GM19455 (cell line): ENCODE measurements at regions not wholly inside any gene's neighbourhood (a gene's known extent, or its start where the extent isn't known, plus 50 kb on each side); places are given as distances from the start of the nearest gene placed in this dataset.
"Not testable (repeated sequence)": the region's sequence is repeated elsewhere in the genome, so short reads cannot be mapped to it uniquely, and the experiment has no call there.

ENCODE experiments used
- ATAC-seq: cut with Tn5 transposase; IDR thresholded peaks from one replicate; pipeline ENCODE4 v1.9.1; 2021; ENCODE audit not compliant: unreplicated experiment

- ATAC-seq = no peak
Observed at GRCh38 chr13:39931505-39931904, 276.0 kb downstream of the COG6 start.

DNA sequence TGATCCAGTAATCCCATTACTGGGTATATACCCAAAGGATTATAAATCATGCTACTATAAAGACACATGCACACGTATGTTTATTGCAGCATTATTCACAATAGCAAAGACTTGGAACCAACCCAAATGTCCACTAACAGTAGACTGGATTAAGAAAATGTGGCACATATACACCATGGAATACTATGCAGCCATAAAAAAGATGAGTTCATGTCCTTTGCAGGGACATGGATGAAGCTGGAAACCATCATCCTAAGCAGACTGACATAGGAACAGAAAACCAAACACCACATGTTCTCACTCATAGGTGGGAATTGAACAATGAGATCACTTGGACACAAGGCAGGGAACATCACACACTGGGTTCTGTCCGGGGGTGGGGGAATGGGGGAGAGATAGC lies 277.1 kb downstream of the COG6 start:
- ATAC-seq = not testable (repeated sequence)

- ATAC-seq = no peak
Observed at GRCh38 chr13:39935155-39935554, 279.7 kb downstream of the COG6 start.

GRCh38 chr13:39938596-39938995 lies 283.1 kb downstream of the COG6 start:
- ATAC-seq = no peak

GRCh38 chr13:39941236-39941635 lies 285.8 kb downstream of the COG6 start:
- no peak for ATAC-seq

GRCh38 chr13:39941911-39942551 lies 286.6 kb downstream of the COG6 start:
- no peak for ATAC-seq

- peak; percentile 93 for ATAC-seq
Observed at GRCh38 chr13:39942552-39943273, 287.3 kb downstream of the COG6 start.

- no peak for ATAC-seq
Observed at GRCh38 chr13:39943711-39944110, 288.2 kb downstream of the COG6 start.

DNA sequence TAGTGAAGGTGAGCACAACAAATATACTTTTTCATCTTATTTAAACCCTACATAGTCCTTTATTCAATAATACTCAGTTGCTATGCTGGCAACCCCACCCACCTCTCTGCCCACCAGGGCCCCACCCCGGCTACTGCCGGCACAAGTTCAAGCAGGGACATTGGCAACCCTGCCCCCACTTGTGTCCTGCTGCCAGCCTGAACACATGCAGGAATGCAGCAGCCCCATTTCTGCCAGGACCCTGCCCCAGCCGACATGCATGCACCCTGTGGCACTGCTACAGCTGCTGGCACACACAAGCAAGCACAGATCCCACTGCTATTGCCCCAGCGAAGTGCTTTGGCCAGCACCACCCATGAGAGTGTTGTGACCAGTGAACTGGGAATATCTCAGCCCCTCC lies 289.8 kb downstream of the COG6 start:
- no peak for ATAC-seq

DNA sequence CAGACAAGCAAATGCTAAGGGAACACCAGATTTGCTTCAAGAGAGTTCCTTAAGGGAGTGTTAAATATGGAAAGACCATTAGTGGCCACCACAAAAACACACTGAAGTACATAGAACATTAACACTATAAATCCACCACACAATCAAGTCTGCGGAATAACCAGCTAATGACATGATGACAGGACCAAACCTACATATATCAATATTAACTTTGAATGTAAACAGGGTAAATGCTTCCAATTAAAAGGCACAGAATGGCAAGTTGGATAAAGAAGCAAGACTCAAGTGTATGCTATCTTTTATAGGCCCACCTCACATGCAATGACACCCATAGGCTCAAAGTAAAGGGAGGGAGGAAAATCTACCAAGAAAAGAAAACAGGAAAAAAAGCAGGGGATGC lies 291.3 kb downstream of the COG6 start:
- ATAC-seq = no peak

DNA sequence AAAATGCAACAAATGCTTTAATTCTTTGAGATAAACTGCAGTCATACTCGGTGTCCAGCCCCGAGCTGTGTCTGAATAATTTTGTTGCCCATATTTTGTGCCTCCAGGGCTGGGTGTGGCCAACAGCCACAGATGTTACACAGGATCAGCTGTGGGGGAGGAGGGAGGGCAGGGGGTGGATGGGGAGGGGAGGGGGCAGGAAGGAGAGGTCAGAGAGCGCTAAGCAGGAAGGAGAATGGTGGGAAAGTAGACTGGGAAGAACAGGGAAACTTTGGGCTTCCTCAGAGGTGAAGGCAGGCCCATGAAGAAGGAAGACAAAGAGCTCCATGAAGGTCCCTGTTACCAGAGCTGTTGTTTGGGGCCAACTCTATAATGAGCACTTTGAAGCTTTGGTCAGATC lies 295.8 kb downstream of the COG6 start:
- no peak for ATAC-seq

DNA sequence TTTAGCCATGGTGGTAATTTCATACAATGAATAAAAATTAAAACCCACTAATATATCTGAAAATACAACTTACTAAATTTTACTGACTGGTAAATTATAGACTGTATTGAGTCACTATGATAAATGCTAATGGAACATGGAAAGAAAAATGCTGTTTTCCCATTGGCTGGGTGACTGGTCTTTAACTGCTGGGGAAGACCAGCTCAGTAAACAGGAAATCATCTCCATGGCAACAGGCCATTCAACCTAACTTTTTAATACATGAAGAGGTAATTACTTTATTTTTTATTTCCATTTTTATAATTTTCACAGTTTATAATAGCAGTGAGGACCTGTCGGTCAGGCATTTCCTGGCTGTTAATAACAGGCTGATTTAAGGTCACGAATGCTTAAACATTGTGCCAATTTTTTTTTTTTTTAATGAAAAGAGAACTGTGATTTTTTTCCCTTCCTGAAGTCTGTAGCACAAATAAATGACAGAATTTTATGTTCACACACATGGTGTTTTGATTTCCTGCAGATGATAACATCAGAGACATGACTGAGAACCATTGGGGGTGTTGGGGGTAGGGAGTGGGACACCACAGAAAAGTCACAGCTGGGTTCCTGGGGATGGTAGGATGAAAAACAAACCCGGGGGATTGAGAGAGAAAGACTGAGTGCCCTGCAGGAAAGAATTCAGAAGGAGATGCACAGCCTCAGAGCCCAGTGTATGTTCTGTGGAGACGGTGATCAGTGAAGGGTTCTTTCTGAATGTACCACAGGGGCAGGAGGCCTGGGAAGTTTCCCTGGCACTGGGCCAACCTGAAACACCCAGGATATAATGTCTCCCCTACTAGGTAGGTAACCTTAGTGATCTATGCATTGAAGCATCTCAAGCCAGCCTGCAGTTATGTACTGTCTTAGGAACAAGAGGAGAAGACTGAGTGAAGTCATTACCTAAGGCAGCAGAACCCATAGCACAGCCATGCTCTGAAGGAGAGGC lies 297.1 kb downstream of the COG6 start:
- ATAC-seq = no peak

GRCh38 chr13:39954476-39954875 lies 299.0 kb downstream of the COG6 start:
- no peak for ATAC-seq

GRCh38 chr13:39955560-39955959 lies 300.1 kb downstream of the COG6 start:
- no peak for ATAC-seq

GRCh38 chr13:39956036-39956435 lies 300.6 kb downstream of the COG6 start:
- no peak for ATAC-seq

GRCh38 chr13:39957868-39958677 lies 302.6 kb downstream of the COG6 start:
- ATAC-seq = no peak

DNA sequence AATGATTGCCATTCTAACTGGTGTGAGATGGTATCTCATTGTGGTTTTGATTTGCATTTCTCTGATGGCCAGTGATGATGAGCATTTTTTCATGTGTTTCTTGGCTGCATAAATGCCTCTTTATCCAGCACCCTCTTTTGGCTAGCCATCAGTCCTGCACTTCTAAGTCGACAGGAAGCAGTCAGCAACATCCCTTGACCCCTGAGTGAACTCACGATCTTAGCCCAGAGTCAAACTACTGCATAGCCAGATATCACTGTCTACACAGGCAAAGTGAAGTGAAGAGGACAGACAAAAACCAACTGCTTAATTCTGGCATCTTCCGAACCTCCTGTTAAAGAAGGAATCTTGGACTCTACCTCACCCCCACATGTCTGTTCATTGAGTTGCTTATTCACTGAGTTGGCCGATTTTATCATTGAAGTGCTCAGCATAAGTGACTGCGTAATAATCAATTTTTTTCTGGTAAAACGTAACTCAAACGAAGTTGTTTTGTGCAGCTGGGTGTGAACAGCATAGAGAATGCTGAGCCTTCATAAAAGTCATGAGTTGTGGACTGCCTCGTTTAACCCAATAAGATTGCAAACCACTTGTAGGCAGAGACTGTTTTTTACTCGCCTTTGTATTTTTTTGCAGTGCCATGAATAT lies 304.2 kb downstream of the COG6 start:
- ATAC-seq = no peak

GRCh38 chr13:39960191-39960590 lies 304.7 kb downstream of the COG6 start:
- ATAC-seq = no peak

DNA sequence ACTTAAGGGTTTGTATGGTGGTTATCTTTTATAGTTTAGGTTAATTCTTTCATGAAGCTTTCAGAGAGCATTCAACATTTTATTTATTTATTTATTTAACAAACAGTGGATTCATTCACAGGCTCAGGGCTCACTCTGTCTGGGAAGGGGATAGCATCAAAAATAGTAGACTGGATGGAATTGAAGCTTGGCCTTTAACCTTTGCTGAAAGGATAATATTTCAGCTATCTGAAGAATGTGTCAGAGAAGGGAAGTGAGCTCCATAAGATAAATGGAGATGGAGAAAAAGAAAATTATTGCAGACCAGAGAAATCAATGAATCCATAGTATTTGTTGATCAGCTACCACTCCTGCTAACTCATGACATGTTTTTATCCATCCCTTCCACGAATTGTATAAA lies 305.6 kb downstream of the COG6 start:
- ATAC-seq = no peak

DNA sequence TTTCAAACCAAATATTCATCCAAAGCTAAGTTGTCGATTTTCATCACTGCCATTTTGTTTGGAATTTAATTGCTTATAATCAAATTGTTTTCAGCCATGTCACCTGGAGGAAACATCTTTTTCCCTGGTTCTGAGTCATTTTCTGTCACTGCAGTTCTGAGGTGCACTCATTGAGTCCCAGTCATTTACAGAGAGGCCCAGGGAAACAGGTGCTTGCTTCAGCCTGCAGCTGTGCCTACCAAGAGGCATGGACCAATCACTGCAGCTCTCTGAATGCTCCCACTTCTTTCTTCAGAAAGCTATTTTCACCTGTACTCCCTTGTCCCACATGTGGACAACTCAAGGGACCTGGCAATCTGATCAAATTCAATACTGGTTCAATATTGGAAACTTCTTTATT lies 308.1 kb downstream of the COG6 start:
- ATAC-seq = no peak
